ENCODE measurements at regions not wholly inside any gene's neighbourhood (a gene's known extent, or its start where the extent isn't known, plus 50 kb on each side); places are given as distances from the start of the nearest gene placed in this dataset.

GRCh38 chr7:54342458-54342857 lies 199.7 kb upstream of the VSTM2A start:
- TF ChIP-seq ZNF274 (IDR thresholded peaks at IDR 0.05; ENCODE audit: low read depth, low read length) (no peak), YY1 (IDR thresholded peaks at IDR 0.05; ENCODE audit: insufficient read depth, insufficient read length) (no peak)

All from NT2/D1 (cell line).